MV-4-11 (cell line): ENCODE measurements at regions not wholly inside any gene's neighbourhood (a gene's known extent, or its start where the extent isn't known, plus 50 kb on each side); places are given as distances from the start of the nearest gene placed in this dataset.

ENCODE experiments used
- DNase-seq: peaks from one replicate; lab custom pipeline; 2025; lab: John Stamatoyannopoulos, UW

GRCh38 chr11:112588252-112588694 lies 327.6 kb upstream of the PLET1 start:
- DNase-seq: peak; percentile 56

GRCh38 chr11:112589155-112589554 lies 328.5 kb upstream of the PLET1 start:
- no peak for DNase-seq

DNA sequence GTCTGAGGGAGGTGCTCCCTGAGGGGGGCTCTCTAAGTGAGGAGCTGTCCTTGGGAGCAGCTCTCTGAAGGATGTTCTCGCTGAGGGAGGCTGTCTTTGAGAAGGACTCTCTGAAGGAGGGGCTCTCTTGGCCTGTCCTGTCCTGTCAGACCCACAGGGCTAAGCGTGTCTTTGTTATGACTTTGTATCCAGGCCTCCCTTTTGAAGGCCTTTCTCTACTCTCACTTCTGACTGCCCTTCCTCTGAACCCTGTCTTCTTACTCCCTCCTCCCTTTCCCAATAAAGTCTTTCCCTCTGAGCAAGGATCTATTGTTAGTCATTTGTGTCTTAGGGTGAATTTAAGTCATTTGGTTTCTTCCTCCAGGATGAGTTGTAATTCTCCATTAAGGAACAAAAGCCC lies 330.1 kb upstream of the PLET1 start:
- no peak for DNase-seq

- DNase-seq: no peak
These were observed 332.8 kb upstream of the PLET1 start for GRCh38 chr11:112593440-112593839.

DNA sequence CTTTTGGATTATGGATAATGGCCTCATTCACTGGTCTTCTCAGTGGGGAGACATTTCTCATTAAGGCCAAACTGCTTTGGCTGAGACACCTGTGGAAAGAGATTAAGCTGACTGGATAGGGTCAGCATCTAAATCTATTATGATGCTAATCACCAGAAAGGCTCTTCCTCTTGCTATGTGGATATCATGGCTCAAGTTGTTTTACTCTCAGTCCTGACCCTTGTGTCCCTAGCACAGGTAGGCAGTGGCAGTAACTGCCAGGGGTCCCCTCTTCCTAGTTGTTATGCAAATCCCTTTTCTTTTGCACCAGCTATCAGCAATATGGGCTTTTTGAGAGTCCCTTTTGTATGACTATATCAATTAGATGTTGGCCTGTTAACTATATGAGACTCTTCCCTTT lies 335.7 kb upstream of the PLET1 start:
- DNase-seq: no peak

DNA sequence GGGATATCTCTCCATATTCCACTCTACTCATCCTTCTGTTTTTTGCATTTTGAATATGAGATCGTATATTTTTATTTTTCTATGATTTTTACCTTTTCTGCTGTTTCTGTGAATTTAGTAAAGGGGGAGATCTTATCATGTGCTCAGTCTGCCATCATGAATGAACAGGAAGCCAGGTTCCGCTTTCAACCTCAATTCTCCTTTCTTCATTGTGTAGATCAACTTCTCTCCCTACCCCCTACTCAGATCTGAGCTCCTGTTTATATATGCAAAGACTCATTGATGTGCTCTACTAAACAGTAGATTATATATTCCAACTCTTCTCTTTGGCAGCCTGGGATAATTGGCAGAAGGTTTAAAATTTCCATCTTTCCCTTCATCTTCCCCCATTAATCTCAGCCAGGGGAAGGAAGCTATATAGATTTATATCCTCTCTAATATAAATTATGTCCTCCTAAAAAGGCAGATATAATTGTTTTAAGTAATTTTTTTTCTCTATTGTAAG lies 336.7 kb upstream of the PLET1 start:
- DNase-seq: no peak

DNA sequence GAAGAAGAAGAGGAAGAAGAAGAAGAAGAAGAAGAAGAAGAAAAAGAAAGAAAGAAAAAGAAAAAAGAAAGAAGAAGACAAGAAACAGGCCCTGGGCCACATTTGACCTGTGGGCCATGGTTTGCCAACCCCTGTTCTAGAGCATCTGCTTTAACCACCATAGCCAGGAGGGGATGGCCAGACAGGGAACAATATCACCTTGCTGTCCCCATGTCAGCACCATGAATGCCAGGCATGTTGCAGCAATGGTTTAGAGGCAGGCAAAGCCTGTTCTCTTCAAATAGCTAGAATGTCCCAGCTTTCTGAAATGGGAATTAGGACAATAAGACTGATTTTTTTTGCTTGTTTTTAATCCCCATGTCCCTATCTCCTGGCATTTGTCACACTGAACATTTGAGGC lies 338.6 kb upstream of the PLET1 start:
- DNase-seq: no peak

DNA sequence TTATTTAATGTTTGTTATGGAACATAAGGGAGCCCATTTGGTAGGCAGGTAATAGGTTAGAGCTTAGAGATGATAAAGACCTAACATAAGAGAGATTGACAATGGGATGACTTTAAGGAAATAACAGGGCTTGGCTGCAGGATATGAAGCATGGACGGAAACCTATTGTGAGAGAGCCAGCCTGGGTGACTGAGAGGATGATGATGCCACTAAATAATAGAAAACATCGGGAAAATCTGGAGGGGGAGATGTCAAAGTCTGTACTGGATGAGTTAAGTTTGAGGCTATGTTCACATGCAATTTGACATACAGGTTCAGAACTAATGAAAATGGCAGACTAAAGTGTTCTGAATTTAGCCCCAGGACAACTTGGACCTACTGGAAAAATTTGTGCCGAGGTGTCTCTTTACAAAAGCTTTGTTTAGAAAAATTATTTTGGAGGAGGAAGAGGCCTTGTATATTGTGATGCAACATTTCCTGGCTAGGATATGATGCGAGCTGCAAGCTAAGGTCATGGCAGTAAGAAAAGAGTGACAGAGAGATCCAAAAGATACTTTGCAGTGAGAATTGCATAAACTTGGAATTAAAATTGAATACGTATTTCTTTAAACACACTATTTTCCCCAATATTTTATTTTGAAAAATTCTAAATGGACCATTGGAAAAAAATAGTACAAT lies 339.3 kb upstream of the PLET1 start:
- no peak for DNase-seq

DNA sequence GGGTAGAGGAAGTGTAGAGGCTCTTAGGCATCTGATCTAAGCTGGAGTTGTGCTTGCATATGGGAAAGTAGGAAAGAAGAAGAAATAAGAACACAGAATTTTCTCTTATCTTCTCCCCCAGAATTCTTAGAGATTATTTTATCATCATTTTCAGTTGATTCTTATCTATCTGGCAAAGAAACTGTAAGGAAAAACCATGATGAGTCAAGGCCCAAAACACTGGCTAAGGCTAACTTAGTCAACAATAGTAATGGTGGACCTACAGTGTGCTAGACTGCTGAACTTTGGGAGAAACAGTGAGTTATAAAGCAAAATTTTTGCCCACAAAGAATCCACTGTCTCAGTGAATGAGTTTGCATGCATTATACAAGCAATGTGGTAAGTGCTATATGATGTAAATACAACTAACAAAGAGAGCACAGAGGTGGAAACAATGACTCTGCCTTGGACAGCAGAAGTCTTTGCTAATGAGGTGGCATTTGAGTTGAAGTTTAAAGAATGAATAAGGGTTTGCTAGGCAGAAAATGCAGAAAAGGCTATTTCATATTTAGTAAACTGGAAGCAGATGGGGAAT lies 344.5 kb upstream of the PLET1 start:
- no peak for DNase-seq

GRCh38 chr11:112606656-112607055 lies 346.0 kb upstream of the PLET1 start:
- DNase-seq: no peak

DNA sequence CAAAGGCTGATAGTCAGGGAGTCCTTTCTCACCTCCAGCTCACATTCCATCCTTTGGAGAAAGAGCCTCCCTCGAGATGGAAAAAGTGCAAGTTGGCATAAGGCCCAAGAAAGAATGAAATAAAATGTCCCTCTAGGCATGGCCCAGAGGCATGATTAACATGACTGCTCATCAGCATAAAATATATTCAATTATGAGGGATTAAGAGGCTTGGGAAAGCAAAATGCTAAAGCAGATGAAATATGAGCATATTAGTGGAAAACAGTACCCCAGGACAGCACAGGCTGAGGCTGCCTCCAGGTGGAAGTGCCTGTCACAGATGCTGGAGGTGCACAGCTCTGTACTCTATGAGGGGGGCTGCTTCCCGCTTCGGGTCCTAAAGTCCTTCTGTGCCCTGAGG lies 347.8 kb upstream of the PLET1 start:
- DNase-seq: no peak

DNA sequence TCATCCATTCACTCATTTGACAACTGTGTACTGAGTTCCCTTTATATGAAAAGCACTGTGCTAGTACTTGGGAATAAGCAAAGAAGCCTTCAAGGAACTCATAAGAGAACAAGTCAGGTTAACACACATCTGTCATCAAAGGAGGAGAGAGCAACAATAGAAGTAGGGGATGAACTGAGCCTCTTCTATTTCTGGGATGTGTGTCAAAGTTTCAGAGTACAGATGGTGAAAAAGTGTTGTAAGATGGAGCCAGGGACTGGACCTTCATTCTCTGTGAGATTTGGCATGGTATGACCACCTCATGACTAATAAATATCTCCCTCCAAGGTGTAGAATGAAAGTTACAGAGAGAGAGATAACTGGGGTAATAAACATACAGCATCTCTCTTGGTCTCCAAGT lies 349.8 kb upstream of the PLET1 start:
- DNase-seq: no peak

DNA sequence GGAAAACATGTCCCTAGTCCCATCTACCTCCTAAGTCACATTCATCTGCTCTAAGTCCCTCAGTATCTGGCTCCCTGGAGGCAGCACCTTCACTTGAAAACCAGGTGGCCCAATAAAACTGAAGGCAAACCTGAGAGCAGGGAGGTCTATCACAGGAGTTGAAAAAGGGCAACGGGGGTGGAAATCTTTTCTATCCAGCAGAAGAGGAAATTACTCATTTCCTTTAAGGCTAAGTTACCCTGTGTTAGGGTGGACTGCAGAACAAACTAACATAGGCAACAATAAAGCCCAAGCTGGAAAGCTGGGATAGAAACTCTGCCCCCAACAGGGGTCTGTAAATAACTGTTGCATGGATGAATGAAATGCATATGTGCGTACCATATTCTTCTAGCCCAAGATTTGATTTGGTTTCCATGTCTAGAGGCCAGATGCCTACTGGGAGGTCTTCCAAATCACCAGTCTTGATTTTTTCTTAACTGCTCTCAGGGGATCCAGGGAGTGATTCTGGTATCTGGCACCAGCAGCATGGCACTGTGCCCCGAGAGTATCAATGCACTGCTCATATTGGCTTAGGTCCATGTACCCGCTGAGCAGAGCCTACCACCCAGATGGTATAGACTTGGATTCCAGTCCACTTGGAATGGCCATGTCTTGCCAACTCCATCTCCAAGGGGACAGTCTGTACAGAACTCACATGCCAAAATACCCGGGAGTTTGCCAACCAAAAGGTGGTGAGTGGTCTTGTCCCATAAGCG lies 350.0 kb upstream of the NCAM1 start:
- no peak for DNase-seq

DNA sequence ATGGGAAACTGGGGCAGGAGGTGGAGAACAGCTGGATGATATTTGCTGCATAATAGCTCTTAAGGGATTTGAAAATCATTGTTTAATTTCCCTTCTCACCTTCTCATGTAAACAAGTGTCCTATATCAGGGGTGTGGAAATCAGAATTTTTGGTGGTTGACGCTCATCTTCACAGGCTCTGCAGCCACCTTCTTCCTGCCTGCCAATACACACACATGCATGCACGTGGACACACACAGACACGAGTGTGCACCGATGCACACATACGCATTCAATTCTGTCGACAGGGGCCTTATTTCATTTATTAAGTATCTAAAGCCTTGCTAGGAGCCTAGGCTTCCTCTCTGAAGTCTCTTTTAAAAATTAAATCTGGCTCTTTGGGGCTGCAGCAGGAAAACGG lies 349.4 kb upstream of the NCAM1 start:
- no peak for DNase-seq

GRCh38 chr11:112612250-112612849 lies 348.9 kb upstream of the NCAM1 start:
- no peak for DNase-seq

DNA sequence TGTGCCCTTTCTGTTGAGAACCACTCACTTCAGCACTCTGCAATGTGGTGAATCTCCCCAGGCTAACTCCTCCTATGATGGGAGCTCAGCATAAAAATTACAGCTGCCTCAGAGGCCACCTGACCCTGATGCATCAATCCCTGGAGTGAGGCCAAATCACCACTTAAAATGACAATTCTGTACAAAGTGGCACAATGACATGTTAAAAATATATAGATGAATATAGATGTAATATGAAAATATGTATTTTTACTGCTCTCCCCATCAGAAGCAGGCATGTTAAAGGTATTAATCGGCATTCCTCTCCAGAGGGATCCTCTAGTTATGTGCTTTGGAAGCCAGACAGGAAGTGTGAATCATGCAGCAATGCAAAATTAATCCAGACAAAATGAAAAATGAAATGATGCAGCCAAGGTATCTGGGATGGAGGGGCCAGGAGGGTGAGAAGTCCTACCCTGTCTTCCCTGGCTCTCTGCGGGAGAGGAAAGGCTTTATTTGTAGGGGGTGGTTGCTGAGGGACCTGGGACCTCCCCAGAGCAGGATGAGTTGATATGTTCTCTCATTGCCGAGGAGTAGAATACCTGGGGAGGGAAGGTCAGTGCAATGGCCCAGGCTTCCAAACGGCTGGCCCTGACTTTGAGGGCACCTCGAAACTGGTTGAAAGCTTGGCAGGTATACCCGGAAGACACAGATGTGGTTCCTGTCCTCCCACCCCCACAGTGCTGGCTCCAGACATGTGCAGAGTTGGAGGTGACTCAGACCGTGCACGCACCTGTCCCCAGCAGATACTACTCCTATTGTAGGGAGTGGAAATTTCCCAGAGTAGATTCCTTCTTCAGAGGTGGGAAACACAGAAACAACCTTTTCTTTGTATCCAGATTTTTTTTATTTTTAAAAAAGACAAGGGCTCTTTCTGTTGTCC lies 347.9 kb upstream of the NCAM1 start:
- no peak for DNase-seq

GRCh38 chr11:112614605-112615004 lies 346.6 kb upstream of the NCAM1 start:
- DNase-seq: no peak

DNA sequence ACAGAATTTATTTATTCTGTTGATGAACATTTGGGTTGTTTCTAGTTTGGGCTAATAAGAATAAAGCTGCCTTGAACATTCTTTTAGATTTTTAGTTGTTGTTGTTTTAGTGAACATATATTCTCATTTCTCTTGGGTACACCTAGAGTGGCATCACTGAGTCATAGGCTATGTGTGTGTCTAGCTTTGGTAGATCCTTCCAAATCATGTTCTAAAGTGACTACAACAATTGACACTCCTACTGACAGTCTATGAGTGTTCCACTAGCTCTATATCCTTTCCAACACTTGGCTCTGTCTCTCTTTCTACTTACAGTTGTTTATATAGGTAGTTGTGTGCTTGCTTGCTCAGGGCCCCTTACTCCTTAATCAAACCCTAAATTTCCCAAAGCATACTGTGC lies 346.0 kb upstream of the NCAM1 start:
- no peak for DNase-seq

DNA sequence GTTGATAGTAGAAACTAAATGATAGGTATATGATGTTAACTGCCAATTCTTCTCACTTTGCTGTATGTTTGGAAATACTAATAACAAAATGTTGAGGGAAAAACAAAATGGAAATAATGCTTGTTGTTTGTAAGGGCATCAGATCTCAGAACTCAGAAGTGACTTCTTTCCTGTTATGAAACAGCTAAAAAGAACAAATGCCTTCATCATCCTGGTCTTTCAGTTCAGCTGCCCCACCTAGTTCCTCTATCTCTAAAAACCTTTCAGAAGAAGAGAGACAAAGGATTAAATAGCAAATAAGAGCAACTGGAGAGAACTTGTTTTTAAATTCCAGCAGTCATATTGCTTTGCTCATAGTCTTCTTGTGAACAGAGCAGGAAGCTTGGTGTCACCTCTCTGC lies 345.3 kb upstream of the NCAM1 start:
- DNase-seq: no peak

DNA sequence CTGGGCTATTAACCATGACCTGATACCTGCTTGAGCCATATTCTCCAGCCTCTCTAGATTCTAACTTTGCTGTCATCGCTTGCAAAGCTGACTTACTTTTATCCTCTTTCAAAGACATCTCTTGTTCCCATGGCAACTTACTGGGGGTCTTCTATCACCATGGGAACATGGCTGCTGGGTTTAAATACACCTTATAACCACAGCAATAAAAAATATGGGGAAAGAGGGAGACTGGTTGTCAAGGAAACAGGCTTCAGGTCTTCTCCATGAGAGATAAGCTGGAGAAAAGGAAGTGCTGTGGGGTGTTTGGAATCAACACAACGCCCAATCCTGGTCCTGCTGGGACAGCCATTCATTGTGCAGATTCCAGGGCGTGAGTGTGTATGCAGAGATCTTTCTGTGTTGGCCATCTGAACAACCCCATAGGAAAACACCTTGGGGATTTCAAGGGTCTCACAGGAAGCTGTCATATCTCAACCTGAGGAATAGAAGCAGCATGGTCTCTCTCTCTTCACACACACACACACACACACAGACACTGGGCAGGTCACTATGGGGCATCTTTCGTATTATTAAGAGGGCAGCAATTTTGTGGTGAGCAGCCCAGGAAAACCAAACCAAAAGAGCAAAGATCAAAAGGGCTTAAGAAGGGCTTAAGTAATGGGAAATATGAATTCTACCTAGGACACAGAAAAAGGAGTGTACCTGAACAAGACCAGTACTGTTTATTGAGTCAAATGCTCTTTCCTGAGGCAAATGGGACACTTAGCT lies 344.7 kb upstream of the NCAM1 start:
- DNase-seq: no peak

- no peak for DNase-seq
These were observed 344.2 kb upstream of the NCAM1 start for GRCh38 chr11:112617098-112617425.
